GM12875 (cell line): ENCODE measurements at regions not wholly inside any gene's neighbourhood (a gene's known extent, or its start where the extent isn't known, plus 50 kb on each side); places are given as distances from the start of the nearest gene placed in this dataset.
"Not testable (repeated sequence)": the region's sequence is repeated elsewhere in the genome, so short reads cannot be mapped to it uniquely, and the experiment has no call there.

ENCODE experiments used
- H3K4me3 ChIP-seq: one replicate; pipeline ENCODE4 v1.5.1; 2011; ENCODE audit warnings: low read depth, low read length, control low read depth
- CTCF ChIP-seq: IDR thresholded peaks from 2 replicates; pipeline ENCODE4 v1.5.1; 2011; ENCODE audit warnings: low read depth, mild to moderate bottlenecking, control low read depth, inconsistent platforms, low read length, moderate library complexity, borderline replicate concordance; ENCODE audit not compliant: insufficient read depth

- H3K4me3 ChIP-seq, result no peak overlapping the region
- no peak for TF ChIP-seq CTCF
Measured at GRCh38 chr2:242075168-242075567, 205.6 kb downstream of the RTP5 start.

GRCh38 chr2:242075696-242076095 is 206.2 kb downstream of the RTP5 start:
- H3K4me3 ChIP-seq, result no peak overlapping the region
- TF ChIP-seq CTCF, result no peak

GRCh38 chr2:242076184-242076583 is 206.7 kb downstream of the RTP5 start:
- H3K4me3 ChIP-seq, result not testable (repeated sequence)

- not testable (repeated sequence) for H3K4me3 ChIP-seq
Measured at GRCh38 chr2:242078426-242078825, 208.9 kb downstream of the RTP5 start.

GRCh38 chr2:242079792-242080191 is 210.3 kb downstream of the RTP5 start:
- not testable (repeated sequence) for H3K4me3 ChIP-seq

GRCh38 chr2:242080575-242081214 is 211.2 kb downstream of the RTP5 start:
- H3K4me3 ChIP-seq, result not testable (repeated sequence)

- not testable (repeated sequence) for H3K4me3 ChIP-seq
Measured at GRCh38 chr2:242084034-242084433, 214.5 kb downstream of the RTP5 start.

- not testable (repeated sequence) for H3K4me3 ChIP-seq
Measured at GRCh38 chr2:242085024-242085674, 215.6 kb downstream of the RTP5 start.

GRCh38 chr2:242085941-242086621 is 216.6 kb downstream of the RTP5 start:
- TF ChIP-seq CTCF, result no peak
- no peak overlapping the region for H3K4me3 ChIP-seq

GRCh38 chr2:242088044-242088443 is 218.5 kb downstream of the RTP5 start:
- H3K4me3 ChIP-seq, result peak overlapping the region; percentile 37

- H3K4me3 ChIP-seq, result peak overlapping the region; percentile 67
- TF ChIP-seq CTCF, result no peak
Measured at GRCh38 chr2:242088471-242089212, 219.1 kb downstream of the RTP5 start.

GRCh38 chr2:242089213-242089549 is 219.7 kb downstream of the RTP5 start:
- H3K4me3 ChIP-seq, result peak overlapping the region; percentile 67

GRCh38 chr2:242097278-242097677 is 227.7 kb downstream of the RTP5 start:
- not testable (repeated sequence) for H3K4me3 ChIP-seq
